NCI-H748 (cell line): ENCODE measurements at regions not wholly inside any gene's neighbourhood (a gene's known extent, or its start where the extent isn't known, plus 50 kb on each side); places are given as distances from the start of the nearest gene placed in this dataset.

Experiments used
- DNase-seq: peaks from one replicate; lab custom pipeline; 2025; ENCODE audit not compliant: unreplicated experiment; lab: John Stamatoyannopoulos, UW

DNA sequence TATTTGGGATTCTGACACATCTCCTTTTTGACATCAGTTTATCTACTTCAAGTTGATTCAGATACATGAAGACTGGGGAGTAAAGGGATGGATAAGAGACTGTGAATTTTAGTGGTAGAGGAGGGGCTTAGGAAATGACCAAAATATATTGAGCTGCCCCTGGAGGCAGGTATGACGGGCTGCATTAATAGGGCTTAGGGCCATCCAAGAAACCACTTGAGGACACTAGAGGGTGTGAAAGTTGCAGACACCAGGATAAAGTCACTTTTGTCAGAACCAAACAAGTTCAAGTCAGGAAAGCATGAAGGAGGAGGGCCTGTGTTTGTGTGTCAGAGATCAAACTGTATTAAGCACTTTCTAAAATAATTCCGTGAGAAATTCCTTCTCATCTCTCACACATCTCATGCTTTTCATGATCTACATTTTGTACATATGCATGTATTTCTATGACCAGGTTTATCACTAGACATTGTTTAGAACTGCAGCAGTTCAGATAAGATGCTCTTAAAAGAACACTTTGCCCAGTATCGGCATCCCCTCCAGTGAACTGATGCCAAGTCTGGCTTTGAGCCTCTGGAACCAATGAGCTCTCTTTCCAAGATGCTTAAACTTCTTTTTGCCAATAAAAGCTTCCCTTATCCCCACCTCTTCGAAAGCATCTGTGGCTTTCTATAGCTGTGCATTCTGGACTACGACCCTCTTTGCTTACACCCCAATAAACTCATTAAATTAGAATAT, 136.9 kb downstream of the SLC38A1 start:
- no peak for DNase-seq

DNA sequence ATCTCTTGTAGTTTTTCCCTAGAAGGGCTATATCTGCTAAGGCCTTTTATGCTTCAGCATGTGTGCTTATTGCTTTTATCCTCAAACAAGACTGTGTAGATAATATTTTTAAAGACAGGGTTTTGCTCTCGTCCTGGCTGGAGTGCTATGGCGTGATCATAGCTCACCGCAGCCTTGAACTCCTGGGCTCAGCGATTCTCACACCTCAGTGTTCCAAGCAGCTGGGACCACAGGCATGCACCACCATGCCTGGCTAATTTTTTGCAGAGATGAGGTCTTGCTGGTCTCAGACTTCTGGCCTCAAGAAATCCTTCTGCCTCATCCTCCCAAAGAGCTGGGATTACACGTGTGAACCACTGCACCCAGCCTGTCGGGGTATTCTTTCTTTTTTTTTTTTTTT, 137.3 kb upstream of the SCAF11 start:
- no peak for DNase-seq

DNA sequence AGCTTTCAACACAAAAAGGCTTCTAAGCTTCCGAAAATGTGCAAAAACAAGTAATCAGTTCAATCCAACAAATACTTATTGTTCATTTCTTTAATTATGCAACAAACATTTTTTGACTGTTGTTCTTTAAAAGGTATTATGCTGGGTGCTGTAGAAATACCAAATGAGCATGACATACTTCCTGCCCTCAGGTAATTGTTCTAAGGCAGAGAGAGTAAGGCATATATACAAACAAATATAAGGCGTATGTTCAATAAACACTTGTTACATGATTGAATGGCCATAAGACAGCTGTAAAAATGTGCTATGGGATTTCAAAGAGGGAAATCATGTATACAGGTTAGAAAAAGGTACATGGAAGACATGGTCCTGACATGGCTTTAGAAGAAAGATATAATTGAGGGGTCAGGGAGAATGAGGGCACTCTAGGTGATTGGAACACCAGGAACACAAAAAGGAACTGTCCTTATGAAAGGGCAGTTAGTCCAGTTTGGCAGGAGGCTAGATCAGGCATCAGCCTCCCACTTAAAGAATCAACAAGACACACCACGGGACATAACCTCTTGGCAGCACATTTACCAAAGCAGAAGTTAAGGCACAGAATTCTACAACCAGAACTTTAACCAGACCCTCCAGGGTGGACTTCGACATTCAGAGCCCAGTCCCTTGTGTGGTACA, 135.8 kb upstream of the SCAF11 start:
- no peak for DNase-seq

GRCh38 chr12:46124848-46125619, 134.7 kb upstream of the SCAF11 start:
- peak; percentile 71 for DNase-seq

- no peak for DNase-seq
These were observed 133.9 kb upstream of the SCAF11 start for GRCh38 chr12:46124132-46124847.

DNA sequence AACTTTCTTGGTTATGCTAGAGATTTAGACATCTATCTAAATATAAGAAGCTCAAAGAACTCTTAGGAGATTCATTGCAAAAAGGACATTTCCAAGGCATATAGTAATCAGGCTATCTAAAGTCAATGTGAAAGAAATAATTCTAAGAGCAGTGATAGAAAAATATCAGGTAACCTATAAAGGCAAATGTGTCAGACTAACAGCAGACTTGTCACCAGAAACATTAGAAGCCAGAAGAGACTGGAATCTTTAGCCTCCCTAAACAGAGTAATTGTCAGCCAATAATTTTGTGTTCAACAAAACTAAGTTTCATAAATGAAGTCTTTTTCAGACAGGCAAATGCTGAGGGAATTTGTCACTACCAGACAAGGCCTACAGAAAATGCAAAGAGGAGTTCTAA, 122.0 kb upstream of the SCAF11 start:
- no peak for DNase-seq

GRCh38 chr12:46111715-46112114, 121.3 kb upstream of the SCAF11 start:
- DNase-seq = no peak

DNA sequence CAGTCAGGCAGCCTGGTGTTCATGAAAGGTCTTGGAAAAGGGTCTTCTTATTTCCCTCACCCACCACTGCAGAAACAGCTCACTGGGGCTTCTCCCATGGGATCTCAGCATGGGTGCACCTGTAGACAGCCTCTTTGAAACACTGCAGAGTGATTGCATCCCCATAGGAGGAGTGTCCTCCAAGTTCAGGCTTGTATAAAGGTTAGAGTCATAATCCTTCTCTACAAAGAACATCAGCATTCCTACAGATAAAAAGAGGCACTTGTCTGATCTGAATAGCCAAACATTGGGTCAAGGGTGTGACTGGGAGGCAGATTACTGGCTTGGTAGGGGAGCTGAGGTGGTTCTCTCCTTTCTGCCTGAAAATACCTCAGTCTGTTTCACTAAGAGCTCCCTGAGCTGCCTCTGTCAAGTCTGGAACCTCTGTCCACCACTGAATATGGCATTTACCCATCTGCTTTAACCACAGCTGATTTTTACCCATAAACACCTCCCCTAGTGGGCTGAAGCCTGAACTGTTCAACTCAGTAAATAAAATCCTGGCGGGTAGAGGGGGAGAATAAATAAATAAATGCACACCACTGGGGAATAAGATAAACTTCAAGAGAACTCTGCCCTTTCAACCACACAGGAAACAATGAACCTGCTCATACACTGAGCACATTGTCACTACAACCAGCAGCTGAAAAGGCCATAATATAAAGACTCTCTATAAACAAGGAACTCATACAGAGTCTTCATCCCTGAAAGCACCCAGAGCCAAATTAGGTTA, 120.7 kb upstream of the SCAF11 start:
- DNase-seq = peak; percentile 27

- no peak for DNase-seq
These were observed 119.8 kb upstream of the SCAF11 start for GRCh38 chr12:46110223-46110611.

GRCh38 chr12:46109343-46110222, 119.2 kb upstream of the SCAF11 start:
- no peak for DNase-seq

DNA sequence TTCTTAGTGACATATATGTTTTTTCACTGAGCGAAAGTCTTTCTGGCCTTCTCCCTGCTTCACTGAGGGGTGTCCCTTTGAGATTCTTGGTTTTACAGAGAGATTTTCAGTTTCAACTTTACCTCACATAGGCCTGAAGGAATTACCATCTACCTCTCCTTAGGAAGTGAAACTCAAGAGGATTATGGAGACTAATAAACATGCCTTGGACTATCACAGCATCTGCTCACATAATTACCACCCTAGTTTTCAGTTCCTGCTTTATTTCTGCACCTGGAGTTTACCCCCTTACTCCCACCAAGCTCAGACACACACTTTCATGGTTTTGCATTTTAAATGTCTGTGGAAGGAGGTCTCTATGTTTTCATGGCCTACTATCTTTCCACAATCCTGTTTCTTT, 118.3 kb upstream of the SCAF11 start:
- no peak for DNase-seq

DNA sequence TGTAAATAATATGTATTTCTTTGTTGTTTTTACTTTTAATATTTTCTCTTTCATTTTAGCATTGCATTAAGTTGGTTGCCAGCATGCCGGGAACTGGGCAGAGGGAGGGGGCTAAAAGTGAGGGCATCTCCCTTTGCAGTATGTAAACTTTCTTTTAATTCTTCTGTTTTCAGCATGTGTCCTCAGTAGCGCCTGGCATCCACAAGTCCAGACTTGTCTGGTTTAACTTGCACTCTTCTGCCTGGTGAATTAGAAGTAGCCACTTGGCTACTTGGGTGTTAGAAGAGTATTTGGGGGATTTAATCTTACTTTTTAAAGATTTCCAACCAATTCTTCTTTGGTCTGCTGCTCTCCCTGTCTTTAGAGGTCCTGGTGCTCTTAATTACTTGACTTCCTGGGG, 117.2 kb upstream of the SCAF11 start:
- DNase-seq = no peak

DNA sequence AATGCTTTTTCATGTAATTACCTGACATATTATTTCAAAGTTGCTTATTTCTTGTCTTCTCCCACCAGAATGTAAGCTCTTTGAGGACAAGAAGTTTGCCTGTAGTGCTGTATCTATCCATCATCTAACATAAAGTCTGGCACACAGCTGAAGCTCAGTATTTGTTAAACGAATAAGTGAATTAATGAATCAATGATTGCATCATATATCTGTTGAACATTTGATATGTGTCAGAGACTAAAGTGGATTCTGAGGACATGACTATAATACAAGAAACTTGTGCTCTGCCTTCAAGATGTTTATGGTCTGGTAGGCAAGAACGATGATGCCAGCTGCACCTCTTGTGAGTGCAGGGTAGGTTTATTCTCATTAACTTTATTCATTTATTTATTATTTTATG, 115.4 kb upstream of the SCAF11 start:
- DNase-seq = no peak

- DNase-seq = no peak
These were observed 113.4 kb upstream of the SCAF11 start for GRCh38 chr12:46103559-46104383.

DNA sequence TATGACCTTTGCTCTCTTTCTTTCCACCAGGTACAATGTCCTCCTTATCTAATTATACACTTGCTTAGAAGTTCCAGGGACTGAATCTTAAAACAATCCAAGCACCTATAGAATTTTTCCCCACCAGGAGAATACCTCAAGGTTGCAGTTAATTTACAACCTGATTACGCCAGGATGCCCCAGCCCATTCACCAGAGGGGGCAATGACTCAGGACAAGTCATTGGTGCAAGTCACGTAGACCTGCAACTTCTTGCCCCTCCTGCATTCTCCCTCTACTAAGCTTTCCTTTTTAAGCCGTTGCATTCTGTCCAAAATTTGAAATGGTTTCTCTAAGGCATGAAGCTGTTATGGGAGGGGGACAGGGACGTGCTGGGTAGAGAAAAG, 111.1 kb upstream of the SCAF11 start:
- DNase-seq = no peak

DNA sequence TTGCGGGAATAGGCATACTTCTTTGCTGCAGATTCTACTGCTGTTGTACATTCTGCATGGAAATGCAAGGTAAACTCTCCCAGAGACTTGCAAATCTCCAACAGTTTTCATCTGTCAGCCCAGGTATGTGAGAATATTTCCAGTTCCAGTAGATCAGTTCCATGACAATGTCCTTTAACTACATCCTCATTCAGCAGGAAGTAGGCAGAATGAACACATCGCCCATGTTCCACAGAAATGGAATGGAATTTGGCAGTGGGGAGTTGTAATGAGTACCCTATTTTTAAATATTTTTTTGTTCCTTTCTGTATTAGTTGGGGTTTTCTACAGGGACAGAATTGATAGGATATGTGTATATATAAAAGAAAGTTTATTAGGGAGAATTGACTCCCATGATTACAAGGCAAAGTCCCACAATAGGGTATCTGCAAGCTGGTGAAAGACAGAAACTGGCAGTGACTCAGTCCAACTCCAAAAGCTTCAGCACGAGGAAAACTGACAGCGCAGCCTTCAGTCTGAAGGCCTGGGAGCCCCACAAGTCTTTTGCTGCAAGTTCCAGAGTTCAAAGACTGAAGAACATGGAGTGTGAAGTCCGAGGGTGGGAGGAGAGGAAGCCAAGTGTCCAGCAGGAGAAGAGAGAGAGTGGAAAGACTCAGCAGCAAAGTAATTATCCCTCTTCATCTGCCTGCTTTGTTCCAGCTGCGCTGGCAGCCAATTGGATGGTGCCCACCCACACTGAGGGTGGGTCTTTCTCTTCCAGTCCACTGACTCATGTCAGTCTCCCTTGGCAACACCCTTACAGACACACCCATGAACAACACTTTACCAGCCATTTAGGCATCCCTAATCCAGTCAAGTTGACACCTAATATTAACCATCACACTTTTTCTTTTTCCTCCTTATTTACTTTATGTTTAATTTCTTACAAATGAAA, 110.4 kb upstream of the SCAF11 start:
- peak; percentile 69 for DNase-seq

DNA sequence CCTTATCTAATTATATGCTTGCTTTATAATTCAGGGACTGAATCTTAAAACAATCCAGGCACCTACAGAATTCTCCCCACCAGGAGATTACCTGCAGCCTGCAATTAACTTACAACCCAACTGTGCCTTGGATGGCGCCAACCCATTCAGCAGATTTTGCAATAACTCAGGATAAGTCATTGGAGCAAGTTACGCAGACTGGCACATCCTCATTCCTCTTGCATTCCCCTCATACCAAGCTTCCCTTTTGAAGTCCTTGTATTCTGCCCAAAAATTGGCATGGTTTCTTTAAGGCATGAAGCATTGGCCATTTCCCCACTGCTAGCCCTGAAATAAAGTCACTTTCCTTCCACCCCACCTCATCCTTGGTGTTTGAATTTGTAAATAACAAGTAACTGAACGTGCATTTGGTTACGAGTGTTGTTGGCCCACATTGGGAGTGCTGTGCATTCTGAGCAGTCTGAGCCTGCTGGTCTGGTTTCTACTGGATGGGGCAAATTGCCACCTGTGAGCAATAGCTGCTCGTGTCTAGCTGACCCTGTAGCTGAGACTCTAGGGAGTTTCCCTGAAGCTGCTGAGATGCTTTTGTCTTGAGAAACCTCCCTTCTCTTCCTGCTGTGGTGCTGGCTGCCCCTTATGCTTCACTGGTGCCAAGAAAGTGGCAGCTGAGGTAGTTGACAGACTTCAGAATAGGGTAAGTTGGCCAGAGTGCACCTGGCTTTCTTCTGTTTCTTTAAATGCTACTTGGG, 99.2 kb upstream of the SCAF11 start:
- no peak for DNase-seq
